OCI-LY3 (cell line): ENCODE measurements at regions not wholly inside any gene's neighbourhood (a gene's known extent, or its start where the extent isn't known, plus 50 kb on each side); places are given as distances from the start of the nearest gene placed in this dataset.

Experiments
- H2AFZ ChIP-seq: fragments of 200-600, 300-600 bp; shearing (Covaris generic); 2 replicates; pipeline ENCODE4 v1.6.0; 2014; ENCODE audit warnings: antibody characterized with exemption, low read depth, low read length
- H3K27ac ChIP-seq: fragments of 200-600, 300-600 bp; sonication (generic); 2 replicates; pipeline ENCODE4 v1.5.1; 2014; ENCODE audit warnings: mild to moderate bottlenecking, low read length, moderate library complexity, mixed read lengths
- H3K27me3 ChIP-seq: fragments of 200-600, 300-600 bp; sonication (generic); 2 replicates; pipeline ENCODE4 v1.6.1; 2014; ENCODE audit warnings: low read depth, low read length, mixed read lengths
- H3K36me3 ChIP-seq: fragments of 200-600, 300-600 bp; sonication (generic); replicated peaks from 2 replicates; pipeline ENCODE3; 2014; ENCODE audit warnings: low read depth, low read length, mixed read lengths
- H3K4me1 ChIP-seq: fragments of 300-600, 200-600 bp; sonication (generic); 2 replicates; pipeline ENCODE4 v1.6.1; 2014; ENCODE audit warnings: low read length, mixed read lengths
- H3K4me2 ChIP-seq: fragments of 200-600, 300-600 bp; sonication (generic); 2 replicates; pipeline ENCODE4 v1.6.1; 2014; ENCODE audit warnings: low read length, mixed read lengths
- H3K4me3 ChIP-seq: fragments of 300-600, 200-600 bp; sonication (generic); 2 replicates; pipeline ENCODE4 v1.5.1; 2014; ENCODE audit warnings: antibody characterized with exemption, mild to moderate bottlenecking, low read length, moderate library complexity
- H3K79me2 ChIP-seq: fragments of 300-600, 200-600 bp; shearing (Covaris generic); 2 replicates; pipeline ENCODE4 v1.6.1; 2014; ENCODE audit warnings: mild to moderate bottlenecking, low read length, mixed read lengths
- H3K9ac ChIP-seq: fragments of 300-600, 200-600 bp; shearing (Covaris generic); 2 replicates; pipeline ENCODE4 v1.6.0; 2014; ENCODE audit warnings: mild to moderate bottlenecking, low read length, moderate library complexity
- H3K9me3 ChIP-seq: fragments of 200-600, 300-600 bp; shearing (Covaris generic); 2 replicates; pipeline ENCODE4 v1.6.1; 2014; ENCODE audit warnings: low read length, mixed read lengths; ENCODE audit not compliant: insufficient read depth
- H4K20me1 ChIP-seq: fragments of 200-600, 300-600 bp; sonication (generic); 2 replicates; pipeline ENCODE4 v1.6.1; 2016; ENCODE audit warnings: low read length, mixed read lengths; ENCODE audit not compliant: insufficient read depth
- CTCF ChIP-seq: fragments of 200-600, 300-600 bp; sonication (generic); IDR thresholded peaks from 2 replicates; pipeline ENCODE4 v1.5.1; 2014; ENCODE audit warnings: antibody characterized with exemption, low read length, low read depth
- EZH2phosphoT487 ChIP-seq: fragments of 200-600 bp; shearing (Covaris generic); IDR thresholded peaks from 2 replicates; pipeline ENCODE4 v1.6.1; 2018; ENCODE audit warnings: antibody characterized with exemption, mixed run types, low read depth

- no peaks in the 10 kb centered on the region for H3K9me3 ChIP-seq
- TF ChIP-seq EZH2phosphoT487 = no peak
- TF ChIP-seq CTCF = no peak
- H3K27me3 ChIP-seq = no peaks in the 10 kb centered on the region
- H3K27ac ChIP-seq = no peak overlapping the region
- no peaks in the 10 kb centered on the region for H4K20me1 ChIP-seq
- H3K4me1 ChIP-seq = no peaks in the 10 kb centered on the region
- H3K4me3 ChIP-seq = no peak overlapping the region
- no peak overlapping the region for H2AFZ ChIP-seq
- no peak overlapping the region for H3K4me2 ChIP-seq
- H3K36me3 ChIP-seq = no peaks in the 10 kb centered on the region
- H3K79me2 ChIP-seq = no peaks in the 10 kb centered on the region
- no peak overlapping the region for H3K9ac ChIP-seq
Measured at GRCh38 chrX:82556588-82556987, 951.5 kb upstream of the POU3F4 start.

GRCh38 chrX:82585868-82586267 lies 922.2 kb upstream of the POU3F4 start:
- Histone ChIP-seq H3K36me3 (no peaks in the 10 kb centered on the region), H3K79me2 (no peaks in the 10 kb centered on the region), H3K4me3 (no peak overlapping the region), H3K27me3 (no peaks in the 10 kb centered on the region), H3K4me1 (no peaks in the 10 kb centered on the region), H2AFZ (no peak overlapping the region), H3K9ac (no peak overlapping the region), H3K4me2 (no peak overlapping the region), H4K20me1 (no peaks in the 10 kb centered on the region), H3K9me3 (no peaks in the 10 kb centered on the region), H3K27ac (no peak overlapping the region)
- TF ChIP-seq EZH2phosphoT487 = no peak

- Histone ChIP-seq H4K20me1 (no peaks in the 10 kb centered on the region), H3K27ac (no peak overlapping the region), H3K4me3 (no peak overlapping the region), H3K9me3 (no peaks in the 10 kb centered on the region), H2AFZ (no peak overlapping the region), H3K4me1 (0 out of 2 replicates have a peak, but pooled peaks cover 2% of the 10 kb centered on the region), H3K36me3 (no peaks in the 10 kb centered on the region), H3K9ac (no peak overlapping the region), H3K4me2 (no peak overlapping the region), H3K79me2 (no peaks in the 10 kb centered on the region), H3K27me3 (no peaks in the 10 kb centered on the region)
- no peak for TF ChIP-seq EZH2phosphoT487
- TF ChIP-seq CTCF = no peak
Measured at GRCh38 chrX:82589410-82589809, 918.7 kb upstream of the POU3F4 start.

- no peak for TF ChIP-seq CTCF
- no peak for TF ChIP-seq EZH2phosphoT487
- H3K4me1 ChIP-seq = 0 out of 2 replicates have a peak, but pooled peaks cover 2% of the 10 kb centered on the region
- H3K27me3 ChIP-seq = no peaks in the 10 kb centered on the region
- no peak overlapping the region for H3K9ac ChIP-seq
- H3K9me3 ChIP-seq = no peaks in the 10 kb centered on the region
- H2AFZ ChIP-seq = no peak overlapping the region
- H3K27ac ChIP-seq = no peak overlapping the region
- H4K20me1 ChIP-seq = no peaks in the 10 kb centered on the region
- H3K79me2 ChIP-seq = no peaks in the 10 kb centered on the region
- H3K4me3 ChIP-seq = no peak overlapping the region
- no peaks in the 10 kb centered on the region for H3K36me3 ChIP-seq
- no peak overlapping the region for H3K4me2 ChIP-seq
Measured at GRCh38 chrX:82591421-82591820, 916.7 kb upstream of the POU3F4 start.

GRCh38 chrX:82626978-82627377 lies 881.1 kb upstream of the POU3F4 start:
- Histone ChIP-seq H3K4me3 (no peak overlapping the region), H3K4me2 (no peak overlapping the region), H3K27me3 (no peaks in the 10 kb centered on the region), H4K20me1 (no peaks in the 10 kb centered on the region), H3K79me2 (no peaks in the 10 kb centered on the region), H2AFZ (no peak overlapping the region), H3K27ac (no peak overlapping the region), H3K36me3 (no peaks in the 10 kb centered on the region), H3K4me1 (no peaks in the 10 kb centered on the region), H3K9me3 (no peaks in the 10 kb centered on the region), H3K9ac (no peak overlapping the region)
- TF ChIP-seq EZH2phosphoT487 (no peak), CTCF (no peak)
